Kidney (tissue), 13 donors: ENCODE measurements at regions not wholly inside any gene's neighbourhood (a gene's known extent, or its start where the extent isn't known, plus 50 kb on each side); places are given as distances from the start of the nearest gene placed in this dataset.

Source experiments
- DNase-seq, 5 donors: peaks; one replicate each; pipeline ENCODE4 v3.0.0-alpha.2; 2013 to 2020
- FAIRE-seq: peaks from 2 replicates; lab custom pipeline; 2012; peaks lifted over from hg19 to GRCh38; lab: Jason Lieb, UNC
- H3K27ac ChIP-seq, 2 donors: one replicate each; pipeline ENCODE4 v1.7.0; 2013; ENCODE audit warnings: low read depth in 2 of 2, low read length in 2 of 2, inconsistent platforms in 1 of 2
- H3K27me3 ChIP-seq: one replicate; pipeline ENCODE4 v1.7.1; 2013; ENCODE audit warnings: low read length, inconsistent platforms; ENCODE audit not compliant: control insufficient read depth, insufficient read depth
- H3K36me3 ChIP-seq, 3 donors: one replicate each; pipeline versions ENCODE4 v1.7.0 to v1.7.1; 2013; ENCODE audit warnings: low read length in 3 of 3, control low read depth in 1 of 3, inconsistent platforms in 1 of 3; ENCODE audit not compliant: insufficient read depth in 3 of 3, control insufficient read depth in 2 of 3
- H3K4me1 ChIP-seq, 3 donors: one replicate each; pipeline versions ENCODE4 v1.7.0 to v1.7.1; 2013; ENCODE audit warnings: low read length in 3 of 3, inconsistent platforms in 1 of 3, low read depth in 1 of 3; ENCODE audit not compliant: control insufficient read depth in 2 of 3, insufficient read depth in 2 of 3
- H3K4me3 ChIP-seq, 3 donors: one replicate each; pipeline versions ENCODE4 v1.7.0 to v1.8.1; 2013; ENCODE audit warnings: low read length in 3 of 3, control low read depth in 1 of 3, inconsistent platforms in 1 of 3
- H3K9ac ChIP-seq, 3 donors: one replicate each; pipeline versions ENCODE4 v1.7.0 to v1.7.1; 2013; ENCODE audit warnings: low read length in 3 of 3, control low read depth in 1 of 3, inconsistent platforms in 1 of 3
- H3K9me3 ChIP-seq, 3 donors: one replicate each; pipeline versions ENCODE4 v1.7.0 to v1.7.1; 2013; ENCODE audit warnings: low read length in 3 of 3, control low read depth in 1 of 3, inconsistent platforms in 1 of 3; ENCODE audit not compliant: control insufficient read depth in 2 of 3, insufficient read depth in 1 of 3
- CTCF ChIP-seq: IDR thresholded peaks from 3 replicates; pipeline ENCODE4 v1.5.1; 2012; ENCODE audit warnings: mild to moderate bottlenecking, moderate library complexity, borderline replicate concordance; ENCODE audit not compliant: insufficient read depth; ENCODE audit errors: extremely low read depth
- intact Hi-C: fragments of 100-400 bp; cut with DNase I; formaldehyde crosslinking; loops from one replicate; pipeline ENCODE4 v1.11.1; 2022
- donor health status: control.
- donor health status: control.
- donor health status: control.
- donor health status: control.
- donor health status: control.
- donor health status: DM: yes; HTN: yes; CAD: no.
- donor health status: Normal renal cell carcinoma (clear cell type).

DNA sequence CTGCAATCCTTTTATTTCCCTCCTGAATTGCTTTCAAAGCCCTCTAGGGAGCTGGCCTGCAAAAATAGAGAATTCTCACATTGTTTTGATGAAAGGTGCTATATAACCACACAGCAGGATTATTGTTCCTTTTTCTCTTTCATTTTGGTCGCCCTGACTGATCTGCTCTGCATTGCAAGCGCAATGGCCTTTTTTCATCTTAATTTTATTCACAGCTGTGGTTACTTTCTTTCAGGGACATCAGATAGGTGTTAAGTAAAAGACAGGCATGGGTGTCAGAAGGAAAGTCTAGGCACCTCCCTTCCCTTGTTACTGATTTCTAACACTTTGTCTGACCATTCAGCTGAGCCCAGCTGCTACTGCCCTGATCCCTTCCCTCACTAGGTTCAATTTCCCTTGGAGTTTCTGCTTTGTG, 850.5 kb upstream of the MAP3K7 start:
- FAIRE-seq, result no peak
- H3K4me3 ChIP-seq, result no peak overlapping the region
- no peak for TF ChIP-seq CTCF
- no peak overlapping the region for H3K27ac ChIP-seq
- no peak for DNase-seq
- no peaks in the 10 kb centered on the region for H3K27me3 ChIP-seq
- H3K9ac ChIP-seq, result no peak overlapping the region
- intact Hi-C loops, result no loop called here
- no peaks in the 10 kb centered on the region for H3K4me1 ChIP-seq
- H3K36me3 ChIP-seq, result no peaks in the 10 kb centered on the region
- no peaks in the 10 kb centered on the region for H3K9me3 ChIP-seq

GRCh38 chr6:91436448-91436847, 849.6 kb upstream of the MAP3K7 start:
- Histone ChIP-seq H3K4me3 (no peak overlapping the region), H3K27me3 (no peaks in the 10 kb centered on the region), H3K4me1 (no peaks in the 10 kb centered on the region), H3K27ac (no peak overlapping the region), H3K9me3 (no peaks in the 10 kb centered on the region), H3K9ac (no peak overlapping the region), H3K36me3 (no peaks in the 10 kb centered on the region)
- FAIRE-seq (no peak), DNase-seq (no peak)
- intact Hi-C loops, result no loop called here
- no peak for TF ChIP-seq CTCF

- intact Hi-C loops, result no loop called here
- no peak overlapping the region for H3K27ac ChIP-seq
- DNase-seq (no peak), FAIRE-seq (no peak)
- no peaks in the 10 kb centered on the region for H3K27me3 ChIP-seq
- H3K4me3 ChIP-seq, result no peak overlapping the region
- H3K4me1 ChIP-seq, result no peaks in the 10 kb centered on the region
- no peak overlapping the region for H3K9ac ChIP-seq
- no peaks in the 10 kb centered on the region for H3K36me3 ChIP-seq
- no peaks in the 10 kb centered on the region for H3K9me3 ChIP-seq
- no peak for TF ChIP-seq CTCF
Observed at GRCh38 chr6:91435630-91436029, 848.8 kb upstream of the MAP3K7 start.

GRCh38 chr6:91434576-91434975, 847.7 kb upstream of the MAP3K7 start:
- peak in 1 of 5 donors; percentile 22 for DNase-seq
- no peak overlapping the region for H3K9ac ChIP-seq
- H3K27me3 ChIP-seq, result no peaks in the 10 kb centered on the region
- H3K4me1 ChIP-seq, result no peaks in the 10 kb centered on the region
- H3K36me3 ChIP-seq, result no peaks in the 10 kb centered on the region
- intact Hi-C loops, result no loop called here
- no peak for TF ChIP-seq CTCF
- H3K27ac ChIP-seq, result no peak overlapping the region
- FAIRE-seq, result no peak
- H3K9me3 ChIP-seq, result no peaks in the 10 kb centered on the region
- H3K4me3 ChIP-seq, result no peak overlapping the region
